GM23338 (cell line): ENCODE measurements at regions not wholly inside any gene's neighbourhood (a gene's known extent, or its start where the extent isn't known, plus 50 kb on each side); places are given as distances from the start of the nearest gene placed in this dataset.

Experiments
- ATAC-seq: fragments of 200-7000 bp; cut with Tn5 transposase; 3 replicates; pipeline ENCODE4 v1.9.1; 2020
- DNase-seq: peaks from one replicate; pipeline ENCODE4 v3.0.0-alpha.2; 2015; ENCODE audit warnings: low spot score
- H2AFZ ChIP-seq: fragments of 200-600 bp; sonication (generic); 2 replicates; pipeline ENCODE4 v1.8.0; 2016; ENCODE audit warnings: antibody characterized with exemption, mild to moderate bottlenecking, moderate library complexity
- H3F3A ChIP-seq: fragments of 200-600 bp; sonication (generic); replicated peaks from 2 replicates; pipeline ENCODE4 v1.8.0; 2017; ENCODE audit warnings: antibody characterized with exemption, mixed run types, low read depth
- H3K27ac ChIP-seq: fragments of 200-600 bp; sonication (generic); 2 replicates; pipeline ENCODE4 v1.6.1; 2016; ENCODE audit warnings: low read depth
- H3K27me3 ChIP-seq: fragments of 200-600 bp; sonication (generic); 2 replicates; pipeline ENCODE4 v1.8.0; 2016; ENCODE audit warnings: mild to moderate bottlenecking, mixed run types, moderate library complexity; ENCODE audit not compliant: insufficient read depth
- H3K36me3 ChIP-seq: fragments of 200-600 bp; sonication (generic); 2 replicates; pipeline ENCODE4 v1.8.0; 2016; ENCODE audit warnings: mild to moderate bottlenecking; ENCODE audit not compliant: insufficient read depth
- H3K4me1 ChIP-seq: fragments of 200-600 bp; sonication (generic); 2 replicates; pipeline ENCODE4 v1.8.0; 2016; ENCODE audit warnings: mild to moderate bottlenecking, moderate library complexity; ENCODE audit not compliant: insufficient read depth
- H3K4me2 ChIP-seq: fragments of 200-600 bp; sonication (generic); 2 replicates; pipeline ENCODE4 v1.7.1; 2017; ENCODE audit warnings: mixed run types
- H3K4me3 ChIP-seq: fragments of 200-600 bp; sonication (generic); 2 replicates; pipeline ENCODE4 v1.6.1; 2016; ENCODE audit warnings: mixed run types
- H3K79me2 ChIP-seq: fragments of 200-600 bp; sonication (generic); replicated peaks from 2 replicates; pipeline ENCODE4 v1.8.0; 2017; ENCODE audit warnings: mild to moderate bottlenecking; ENCODE audit not compliant: insufficient read depth
- H3K9me2 ChIP-seq: fragments of 200-600 bp; sonication (generic); 2 replicates; pipeline ENCODE4 v1.8.0; 2017; ENCODE audit not compliant: insufficient read depth
- H4K20me1 ChIP-seq: fragments of 200-600 bp; sonication (generic); replicated peaks from 2 replicates; pipeline ENCODE4 v1.8.0; 2017; ENCODE audit warnings: mild to moderate bottlenecking; ENCODE audit not compliant: insufficient read depth
- H3K27ac Mint-ChIP-seq: 2 replicates; pipeline ENCODE4 v1.8.0; 2020; ENCODE audit warnings: inconsistent platforms, mild to moderate bottlenecking, moderate library complexity, mixed read lengths
- H3K27me3 Mint-ChIP-seq: 3 replicates; pipeline ENCODE4 v1.8.0; 2022; ENCODE audit warnings: low read depth, mild to moderate bottlenecking, moderate library complexity, mixed read lengths, inconsistent platforms; ENCODE audit not compliant: insufficient read depth, poor library complexity
- H3K36me3 Mint-ChIP-seq: 3 replicates; pipeline ENCODE4 v1.8.0; 2021; ENCODE audit warnings: low read depth, mild to moderate bottlenecking, inconsistent platforms, moderate library complexity, mixed read lengths
- H3K4me1 Mint-ChIP-seq: 3 replicates; pipeline ENCODE4 v1.8.0; 2020; ENCODE audit warnings: mild to moderate bottlenecking, inconsistent platforms, mixed read lengths
- H3K4me3 Mint-ChIP-seq: 3 replicates; pipeline ENCODE4 v1.8.0; 2021; ENCODE audit warnings: moderate library complexity, mild to moderate bottlenecking, inconsistent platforms, mixed read lengths
- H3K9me3 Mint-ChIP-seq: 3 replicates; pipeline ENCODE4 v1.8.0; 2020; ENCODE audit warnings: moderate library complexity, mild to moderate bottlenecking, inconsistent platforms, mixed read lengths
- CREB1 ChIP-seq: fragments of 250-450 bp; sonication (Bioruptor Pico); IDR thresholded peaks from 2 replicates; pipeline ENCODE4 v1.5.0; 2020; ENCODE audit warnings: low read depth, mild to moderate bottlenecking, moderate library complexity
- CTCF ChIP-seq, 2 experiments: fragments of 200-600 bp in 1 of 2; sonication (generic) in 1 of 2; conservative IDR thresholded peaks; 2 replicates each; pipeline versions ENCODE4 v1.5.1 to v1.6.1; 2016 to 2017; ENCODE audit warnings: antibody characterized with exemption in 2 of 2, low read depth in 2 of 2, mild to moderate bottlenecking in 2 of 2, moderate library complexity in 1 of 2
- ETS1 ChIP-seq: IDR thresholded peaks from 2 replicates; pipeline ENCODE4 v1.6.1; 2016; ENCODE audit warnings: antibody characterized with exemption
- EZH2 ChIP-seq: fragments of 200-600 bp; sonication (generic); IDR thresholded peaks from one replicate; pipeline ENCODE4 v1.8.0; 2017; ENCODE audit warnings: antibody characterized with exemption, mild to moderate bottlenecking, low read depth; ENCODE audit not compliant: unreplicated experiment
- EZH2phosphoT487 ChIP-seq: fragments of 200-600 bp; sonication (generic); IDR thresholded peaks from one replicate; pipeline ENCODE4 v1.8.1; 2018; ENCODE audit warnings: antibody characterized with exemption; ENCODE audit not compliant: unreplicated experiment
- JUNB ChIP-seq: IDR thresholded peaks from one replicate; pipeline ENCODE4 v1.6.1; 2016; ENCODE audit warnings: antibody characterized with exemption; ENCODE audit not compliant: unreplicated experiment
- NANOG ChIP-seq: IDR thresholded peaks from 2 replicates; pipeline ENCODE4 v1.6.1; 2016; ENCODE audit warnings: antibody characterized with exemption, borderline replicate concordance
- POLR2AphosphoS5 ChIP-seq: IDR thresholded peaks from 2 replicates; pipeline ENCODE4 v1.6.1; 2016; ENCODE audit warnings: antibody characterized with exemption, low read depth
- REST ChIP-seq: IDR thresholded peaks from one replicate; pipeline ENCODE4 v1.6.1; 2018; ENCODE audit warnings: antibody characterized with exemption; ENCODE audit not compliant: unreplicated experiment
- STAT1 ChIP-seq: IDR thresholded peaks from one replicate; pipeline ENCODE4 v1.6.1; 2016; ENCODE audit warnings: antibody characterized with exemption; ENCODE audit not compliant: unreplicated experiment
- ZNF114 ChIP-seq: fragments of 250-450 bp; sonication (Bioruptor Pico); IDR thresholded peaks from 2 replicates; pipeline ENCODE4 v1.5.0; 2020; ENCODE audit warnings: mild to moderate bottlenecking, moderate library complexity
- ZNF331 ChIP-seq: fragments of 250-450 bp; sonication (Bioruptor Pico); IDR thresholded peaks from 2 replicates; pipeline ENCODE4 v1.5.0; 2020; ENCODE audit warnings: low read depth, mild to moderate bottlenecking, moderate library complexity
- ZNF462 ChIP-seq: fragments of 250-450 bp; sonication (Bioruptor Pico); IDR thresholded peaks from 2 replicates; pipeline ENCODE4 v1.5.0; 2020; ENCODE audit warnings: mild to moderate bottlenecking, moderate library complexity

- H3K9me3 Mint-ChIP-seq = peaks cover 22% of the 10 kb centered on the region
- ATAC-seq = no peak
- TF ChIP-seq NANOG (no peak), POLR2AphosphoS5 (no peak), ZNF462 (no peak), REST (no peak), JUNB (no peak), STAT1 (no peak), EZH2 (no peak), CREB1 (CRISPR knock-in tag) (no peak), ETS1 (no peak), ZNF331 (no peak), CTCF (conservative IDR thresholded peaks at IDR 0.05; ENCODE audit: low read depth in 2 of 2) (no peak), ZNF114 (no peak), EZH2phosphoT487 (no peak)
These were observed 258.6 kb downstream of the MID1IP1 start for GRCh38 chrX:39059866-39060265.

More at GRCh38 chrX:39059866-39060265, 258.6 kb downstream of the MID1IP1 start:
- Histone ChIP-seq H3K27ac (no peak overlapping the region), H3K36me3 (no peaks in the 10 kb centered on the region), H3K4me2 (no peak overlapping the region), H3K4me3 (no peak overlapping the region), H3K27me3 (no peaks in the 10 kb centered on the region), H3K4me1 (no peaks in the 10 kb centered on the region), H4K20me1 (no peaks in the 10 kb centered on the region), H3F3A (no peaks in the 10 kb centered on the region), H3K79me2 (no peaks in the 10 kb centered on the region), H2AFZ (no peak overlapping the region), H3K9me2 (no peaks in the 10 kb centered on the region)
- H3K27me3 Mint-ChIP-seq = peaks cover 6% of the 10 kb centered on the region
- H3K4me3 Mint-ChIP-seq = no peak overlapping the region
- no peak for DNase-seq
- no peak overlapping the region for H3K27ac Mint-ChIP-seq
- H3K36me3 Mint-ChIP-seq = peaks cover 21% of the 10 kb centered on the region
- H3K4me1 Mint-ChIP-seq = peaks cover 8% of the 10 kb centered on the region
